Lower lobe of right lung (tissue), 2 donors: ENCODE measurements at regions not wholly inside any gene's neighbourhood (a gene's known extent, or its start where the extent isn't known, plus 50 kb on each side); places are given as distances from the start of the nearest gene placed in this dataset.

Experiments
- ATAC-seq, 2 donors: fragments of 200-7000 bp; cut with Tn5 transposase; one replicate each; pipeline ENCODE4 v1.9.1; 2020 to 2022; ENCODE audit warnings: mild to moderate bottlenecking in 2 of 2, moderate library complexity in 2 of 2
- DNase-seq: peaks from one replicate; pipeline ENCODE4 v3.0.0-alpha.2; 2020
- H3K27ac ChIP-seq: fragments of 200-600 bp; one replicate; pipeline ENCODE4 v1.8.0; 2022
- H3K27me3 ChIP-seq: fragments of 200-600 bp; one replicate; pipeline ENCODE4 v1.8.0; 2022; ENCODE audit warnings: low read depth
- H3K36me3 ChIP-seq: fragments of 200-600 bp; one replicate; pipeline ENCODE4 v1.8.0; 2022; ENCODE audit warnings: mild to moderate bottlenecking
- H3K4me1 ChIP-seq: fragments of 200-600 bp; one replicate; pipeline ENCODE4 v1.8.0; 2022
- H3K4me3 ChIP-seq: fragments of 200-600 bp; one replicate; pipeline ENCODE4 v1.8.0; 2022; ENCODE audit warnings: mild to moderate bottlenecking
- H3K9me3 ChIP-seq: fragments of 200-600 bp; one replicate; pipeline ENCODE4 v1.8.0; 2022
- CTCF ChIP-seq: fragments of 200-600 bp; IDR thresholded peaks from one replicate; pipeline ENCODE4 v1.8.0; 2022; ENCODE audit warnings: antibody characterized with exemption, mild to moderate bottlenecking
- intact Hi-C: fragments of 100-400 bp; cut with DNase I; formaldehyde crosslinking; loops from one replicate; pipeline ENCODE4 v1.11.0; 2022
- donor health status: DM: no; HTN: yes; CAD: no; lungs with severe emphysema.

DNA sequence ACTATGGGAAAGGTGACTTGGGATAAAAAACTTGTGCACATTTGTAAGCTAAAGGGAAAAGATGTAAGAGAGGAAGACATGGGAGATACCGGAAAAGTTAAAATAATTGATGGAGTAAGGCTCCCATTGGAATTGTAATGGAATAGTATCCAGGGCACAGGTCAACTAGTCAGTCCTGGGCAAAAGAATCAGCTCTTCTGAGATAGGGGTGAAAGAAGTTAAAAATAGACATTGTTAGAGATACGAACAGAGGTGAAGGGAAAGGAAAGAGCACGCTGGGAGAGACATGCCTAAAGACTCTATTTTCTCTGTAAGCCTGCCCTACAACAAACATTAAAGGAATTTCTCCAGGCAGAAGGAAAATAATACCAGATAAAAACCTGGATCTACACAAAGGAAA is 101.6 kb downstream of the SLC41A2 start:
- Histone ChIP-seq H3K4me1 (no peaks in the 10 kb centered on the region), H3K9me3 (no peaks in the 10 kb centered on the region), H3K36me3 (no peaks in the 10 kb centered on the region), H3K27ac (no peak overlapping the region), H3K27me3 (no peaks in the 10 kb centered on the region), H3K4me3 (no peak overlapping the region)
- no peak for TF ChIP-seq CTCF
- no peak for ATAC-seq
- intact Hi-C loops: no loop called here
- no peak for DNase-seq

GRCh38 chr12:104855599-104855998 is 102.5 kb downstream of the SLC41A2 start:
- no peak for TF ChIP-seq CTCF
- intact Hi-C loops: no loop called here

GRCh38 chr12:104852896-104853295 is 105.2 kb downstream of the SLC41A2 start:
- intact Hi-C loops: no loop called here

More at GRCh38 chr12:104855599-104855998, 102.5 kb downstream of the SLC41A2 start:
- H3K27me3 ChIP-seq: no peaks in the 10 kb centered on the region
- H3K4me1 ChIP-seq: no peaks in the 10 kb centered on the region
- no peaks in the 10 kb centered on the region for H3K36me3 ChIP-seq
- ATAC-seq: no peak
- no peak overlapping the region for H3K27ac ChIP-seq
- no peak overlapping the region for H3K4me3 ChIP-seq
- DNase-seq: no peak
- no peaks in the 10 kb centered on the region for H3K9me3 ChIP-seq

GRCh38 chr12:104852102-104852501 is 106.0 kb downstream of the SLC41A2 start:
- no peaks in the 10 kb centered on the region for H3K36me3 ChIP-seq
- no peaks in the 10 kb centered on the region for H3K27me3 ChIP-seq
- DNase-seq (no peak), ATAC-seq (no peak)
- H3K27ac ChIP-seq: no peak overlapping the region
- H3K4me1 ChIP-seq: no peaks in the 10 kb centered on the region
- H3K4me3 ChIP-seq: no peak overlapping the region
- no peak for TF ChIP-seq CTCF
- H3K9me3 ChIP-seq: no peaks in the 10 kb centered on the region
- intact Hi-C loops: no loop called here

More at GRCh38 chr12:104852896-104853295, 105.2 kb downstream of the SLC41A2 start:
- no peak overlapping the region for H3K27ac ChIP-seq
- no peaks in the 10 kb centered on the region for H3K36me3 ChIP-seq
- no peak overlapping the region for H3K4me3 ChIP-seq
- no peak for TF ChIP-seq CTCF
- ATAC-seq: no peak
- H3K27me3 ChIP-seq: no peaks in the 10 kb centered on the region
- H3K9me3 ChIP-seq: no peaks in the 10 kb centered on the region
- no peak for DNase-seq
- H3K4me1 ChIP-seq: no peaks in the 10 kb centered on the region

DNA sequence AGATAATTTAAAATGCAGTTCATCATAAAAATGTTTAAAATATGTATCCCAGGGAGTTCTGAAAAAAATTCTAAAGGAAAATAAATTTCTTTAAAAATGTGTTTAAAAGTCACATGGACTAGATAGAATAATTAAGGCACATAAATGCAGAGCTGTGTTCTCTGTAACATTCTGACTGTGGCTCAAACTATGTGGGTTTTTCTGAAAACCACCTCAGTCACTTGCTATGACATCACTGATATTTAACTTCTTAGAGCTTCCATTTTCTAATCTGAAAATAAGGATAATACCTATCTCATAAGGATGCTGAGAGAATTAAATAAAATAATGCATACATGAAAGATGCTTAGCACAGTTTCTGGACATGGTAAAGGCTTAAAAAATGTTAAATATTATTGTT is 107.3 kb downstream of the SLC41A2 start:
- no peak for TF ChIP-seq CTCF
- Histone ChIP-seq H3K27ac (no peak overlapping the region), H3K36me3 (no peaks in the 10 kb centered on the region), H3K4me1 (no peaks in the 10 kb centered on the region), H3K9me3 (no peaks in the 10 kb centered on the region), H3K27me3 (no peaks in the 10 kb centered on the region), H3K4me3 (no peak overlapping the region)
- ATAC-seq (no peak), DNase-seq (no peak)
- intact Hi-C loops: no loop called here
